GM12875 (cell line): ENCODE measurements at regions not wholly inside any gene's neighbourhood (a gene's known extent, or its start where the extent isn't known, plus 50 kb on each side); places are given as distances from the start of the nearest gene placed in this dataset.

Experiments used
- H3K4me3 ChIP-seq: one replicate; pipeline ENCODE4 v1.5.1; 2011; ENCODE audit warnings: low read depth, low read length, control low read depth
- TF ChIP-seq, protein P1 (sequence below): IDR thresholded peaks from 2 replicates; pipeline ENCODE4 v1.5.1; 2011; ENCODE audit warnings: low read depth, mild to moderate bottlenecking, control low read depth, inconsistent platforms, low read length, moderate library complexity, borderline replicate concordance; ENCODE audit not compliant: insufficient read depth

DNA sequence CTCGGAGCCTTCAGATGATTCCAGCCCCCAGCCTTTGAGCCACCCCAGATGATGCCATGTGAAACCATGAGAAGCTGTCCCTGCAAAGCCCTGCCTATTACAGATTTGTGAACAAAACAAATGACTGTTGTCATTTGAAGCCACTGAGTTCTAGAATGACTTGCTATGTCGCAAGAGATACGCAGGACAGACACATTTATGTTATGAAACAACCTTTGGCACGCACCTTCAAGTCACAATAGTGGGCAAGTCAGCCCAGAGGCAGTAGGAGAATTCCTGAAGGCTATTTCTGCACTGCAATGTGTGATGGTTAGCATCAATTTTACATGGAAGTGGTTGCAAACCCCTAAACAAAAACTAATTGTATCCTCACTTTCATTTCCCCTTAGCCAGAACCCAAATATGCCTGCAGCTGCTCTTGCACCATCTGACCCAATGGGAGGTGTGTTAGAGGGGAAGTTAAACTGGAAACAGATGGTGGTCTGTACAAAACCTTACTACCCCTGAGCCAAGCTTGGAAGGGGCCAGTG lies 174.4 kb upstream of the ATP6AP2 start:
- H3K4me3 ChIP-seq: no peak overlapping the region
- TF ChIP-seq, protein P1, sequence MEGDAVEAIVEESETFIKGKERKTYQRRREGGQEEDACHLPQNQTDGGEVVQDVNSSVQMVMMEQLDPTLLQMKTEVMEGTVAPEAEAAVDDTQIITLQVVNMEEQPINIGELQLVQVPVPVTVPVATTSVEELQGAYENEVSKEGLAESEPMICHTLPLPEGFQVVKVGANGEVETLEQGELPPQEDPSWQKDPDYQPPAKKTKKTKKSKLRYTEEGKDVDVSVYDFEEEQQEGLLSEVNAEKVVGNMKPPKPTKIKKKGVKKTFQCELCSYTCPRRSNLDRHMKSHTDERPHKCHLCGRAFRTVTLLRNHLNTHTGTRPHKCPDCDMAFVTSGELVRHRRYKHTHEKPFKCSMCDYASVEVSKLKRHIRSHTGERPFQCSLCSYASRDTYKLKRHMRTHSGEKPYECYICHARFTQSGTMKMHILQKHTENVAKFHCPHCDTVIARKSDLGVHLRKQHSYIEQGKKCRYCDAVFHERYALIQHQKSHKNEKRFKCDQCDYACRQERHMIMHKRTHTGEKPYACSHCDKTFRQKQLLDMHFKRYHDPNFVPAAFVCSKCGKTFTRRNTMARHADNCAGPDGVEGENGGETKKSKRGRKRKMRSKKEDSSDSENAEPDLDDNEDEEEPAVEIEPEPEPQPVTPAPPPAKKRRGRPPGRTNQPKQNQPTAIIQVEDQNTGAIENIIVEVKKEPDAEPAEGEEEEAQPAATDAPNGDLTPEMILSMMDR: no peak

DNA sequence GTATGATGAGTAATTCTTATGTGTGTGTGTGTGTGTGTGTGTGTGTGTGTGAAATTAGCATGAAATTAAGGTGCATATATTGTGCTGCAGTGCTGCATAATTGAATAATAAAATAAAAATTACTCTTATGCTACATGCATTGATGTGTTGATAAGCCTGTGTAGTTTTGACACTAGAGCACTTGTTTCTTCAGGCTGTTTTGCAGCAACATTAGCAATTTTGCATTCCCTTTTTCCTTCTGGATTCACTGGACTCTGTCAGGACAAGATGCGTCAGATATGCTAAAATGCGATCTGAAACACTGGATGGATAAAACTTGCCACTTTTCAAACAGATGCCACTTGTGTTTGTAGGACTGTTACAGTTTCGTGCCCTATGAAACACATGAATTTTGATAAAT lies 175.4 kb upstream of the ATP6AP2 start:
- TF ChIP-seq, protein P1: no peak
- H3K4me3 ChIP-seq: no peak overlapping the region

DNA sequence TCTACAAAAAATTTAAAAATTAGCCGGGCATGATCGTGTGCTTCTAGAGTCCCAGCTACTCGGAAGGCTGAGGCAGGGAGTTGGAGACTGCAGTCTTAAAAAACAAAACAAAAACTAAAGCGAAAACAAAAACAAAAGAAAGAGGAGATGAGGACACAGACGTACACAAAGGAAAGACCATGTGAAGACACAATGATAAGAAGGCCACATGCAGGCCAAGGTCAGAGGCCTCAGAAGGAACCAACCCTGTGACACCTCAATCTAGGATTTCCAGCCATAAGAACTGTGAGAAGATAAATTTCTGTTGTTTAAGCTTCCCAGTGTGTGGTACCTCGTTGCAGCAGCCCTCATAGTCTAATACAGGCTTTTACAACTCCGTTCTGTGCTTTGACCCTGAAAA lies 177.0 kb upstream of the ATP6AP2 start:
- H3K4me3 ChIP-seq: no peak overlapping the region
- TF ChIP-seq, protein P1: no peak

DNA sequence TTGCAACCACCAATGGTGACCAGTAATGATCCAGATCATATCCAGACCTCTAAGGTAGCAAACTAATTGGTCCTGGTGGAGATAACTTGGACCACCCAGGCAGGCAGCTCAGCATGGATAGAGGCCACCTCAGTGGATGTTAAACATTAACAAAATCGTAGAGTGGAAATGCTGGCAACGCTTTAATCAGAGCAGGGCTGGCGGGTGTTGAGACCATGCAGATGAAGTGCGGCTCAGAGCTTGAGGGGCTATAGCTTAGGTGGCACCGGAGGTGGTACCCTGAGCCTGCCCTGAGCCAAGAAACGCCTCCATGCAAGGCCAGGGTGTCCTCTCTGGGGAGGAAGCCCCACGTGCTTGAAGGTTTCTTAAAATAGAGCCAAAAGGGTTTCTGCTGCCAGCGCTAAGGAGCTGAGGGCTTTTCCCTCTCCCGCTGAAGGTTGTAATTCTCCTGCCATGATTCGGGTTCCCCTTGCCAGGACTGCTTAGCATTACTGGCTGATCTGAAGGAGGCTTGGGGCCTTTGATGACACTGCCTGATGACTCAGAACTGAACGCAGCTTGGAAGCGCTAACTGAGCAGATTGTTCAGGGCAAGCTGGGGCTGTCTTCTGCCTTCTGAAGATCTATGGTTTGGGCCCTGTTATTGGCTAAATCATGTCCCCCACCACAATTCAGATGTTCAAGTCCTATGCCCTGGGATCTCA lies 177.8 kb upstream of the ATP6AP2 start:
- TF ChIP-seq, protein P1: no peak

DNA sequence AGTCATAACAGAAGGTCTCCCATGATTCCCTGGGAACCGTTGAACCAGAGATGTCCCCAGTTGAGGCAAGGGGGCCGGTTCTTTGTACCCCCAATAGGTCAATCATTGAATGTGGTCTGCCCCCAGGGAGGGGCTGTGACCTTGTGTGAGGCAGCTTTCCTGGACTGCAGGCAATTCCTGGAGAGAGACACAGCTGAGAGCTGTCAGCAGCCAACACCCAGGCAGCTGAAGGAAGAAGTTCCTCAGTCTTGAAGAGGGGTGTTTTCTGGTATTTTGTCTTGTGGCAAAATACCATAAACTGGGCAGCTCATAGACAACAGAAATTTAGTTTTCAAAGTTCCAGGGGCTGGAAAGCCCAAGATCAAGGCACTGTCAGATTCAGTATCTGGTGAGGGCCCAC lies 185.7 kb upstream of the ATP6AP2 start:
- H3K4me3 ChIP-seq: no peak overlapping the region
- TF ChIP-seq, protein P1: no peak

More for the DNA sequence above, 177.8 kb upstream of the ATP6AP2 start:
- H3K4me3 ChIP-seq: no peak overlapping the region

DNA sequence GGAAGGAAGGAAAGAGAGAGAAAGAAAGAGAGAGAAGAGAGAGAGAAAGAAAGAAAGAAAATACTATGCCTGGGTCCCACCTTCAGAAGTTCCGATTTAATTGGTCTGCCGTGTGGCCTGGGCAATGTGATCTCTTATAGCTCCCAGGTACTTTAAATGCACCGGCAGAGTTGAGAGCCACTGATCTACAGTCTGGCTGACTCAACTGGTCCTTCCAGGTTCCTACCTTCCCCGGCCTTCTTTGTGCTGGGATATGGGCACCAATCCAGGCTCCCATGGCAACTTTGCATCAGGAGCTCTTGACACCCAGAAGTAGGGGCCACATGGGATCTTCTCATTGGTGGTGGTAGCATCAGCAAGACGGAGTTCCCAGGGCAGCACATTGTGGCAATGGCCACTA lies 186.5 kb upstream of the ATP6AP2 start:
- H3K4me3 ChIP-seq: no peak overlapping the region
- TF ChIP-seq, protein P1: no peak

DNA sequence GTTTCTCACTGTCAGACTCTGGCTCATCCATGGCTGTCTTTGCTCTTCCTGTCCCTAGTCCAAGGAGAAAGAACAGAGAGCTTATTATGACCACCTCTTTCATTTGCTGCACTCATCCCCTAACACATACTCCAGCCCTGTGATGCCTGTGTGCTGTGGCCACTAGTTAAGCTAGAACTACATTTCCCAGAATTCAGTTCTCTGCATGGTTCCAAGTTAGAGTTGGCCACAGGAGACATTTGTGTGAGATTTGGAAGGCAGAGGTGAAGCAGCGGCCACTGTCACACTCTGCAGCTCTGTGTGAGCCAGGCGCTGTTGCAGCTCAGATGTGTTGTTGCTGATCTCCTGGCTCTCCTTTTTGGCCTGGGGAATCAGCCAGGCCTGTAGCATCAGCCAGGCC lies 188.2 kb upstream of the ATP6AP2 start:
- H3K4me3 ChIP-seq: no peak overlapping the region
- TF ChIP-seq, protein P1: no peak
